ENCODE measurements at regions not wholly inside any gene's neighbourhood (a gene's known extent, or its start where the extent isn't known, plus 50 kb on each side); places are given as distances from the start of the nearest gene placed in this dataset.

DNA sequence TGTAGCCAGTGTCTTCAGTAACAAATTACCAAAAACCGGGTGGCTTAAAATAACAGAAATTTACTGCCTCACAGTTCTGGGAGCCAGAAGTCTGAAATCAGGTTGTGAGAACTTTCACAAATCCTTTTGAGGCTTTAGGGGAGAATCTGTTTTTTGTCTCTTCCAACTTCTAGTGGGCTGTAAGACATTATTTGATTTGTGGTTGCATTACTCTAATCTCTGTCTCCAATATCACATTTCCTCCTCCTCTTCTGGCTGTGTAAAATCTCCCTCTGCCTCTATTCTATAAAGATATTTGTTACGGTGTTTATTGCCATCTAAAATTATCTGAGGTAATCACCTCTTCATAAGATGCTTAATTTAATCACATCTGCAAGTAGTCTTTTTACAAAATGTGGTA, 1039.6 kb upstream of the LRRN3 start:
- no peak overlapping the region for H2AK5ac ChIP-seq (ENCODE audit: low read depth, low read length)
- H2AFZ ChIP-seq (replicated peaks; ENCODE audit: low read length, poor library complexity), result no peak overlapping the region
- H2BK15ac ChIP-seq (ENCODE audit: low read depth, low read length), result no peak overlapping the region
- CTCF ChIA-PET, result no interaction called here
- no peak overlapping the region for H3K4me2 ChIP-seq (ENCODE audit: low read depth, low read length)
- H3K27ac ChIP-seq (ENCODE audit: insufficient read depth, low read length), result no peak overlapping the region
- H4K5ac ChIP-seq (ENCODE audit: low read depth, low read length), result no peak overlapping the region
- no peak for TF ChIP-seq MAZ (IDR thresholded peaks at IDR 0.05; ENCODE audit: borderline replicate concordance, low read depth, low read length)
- no peak for TF ChIP-seq RAD21 (IDR thresholded peaks at IDR 0.05; ENCODE audit: low read length)
- no peak for TF ChIP-seq MAFK (IDR thresholded peaks at IDR 0.05; ENCODE audit: low read depth, low read length)
- TF ChIP-seq, protein P1, sequence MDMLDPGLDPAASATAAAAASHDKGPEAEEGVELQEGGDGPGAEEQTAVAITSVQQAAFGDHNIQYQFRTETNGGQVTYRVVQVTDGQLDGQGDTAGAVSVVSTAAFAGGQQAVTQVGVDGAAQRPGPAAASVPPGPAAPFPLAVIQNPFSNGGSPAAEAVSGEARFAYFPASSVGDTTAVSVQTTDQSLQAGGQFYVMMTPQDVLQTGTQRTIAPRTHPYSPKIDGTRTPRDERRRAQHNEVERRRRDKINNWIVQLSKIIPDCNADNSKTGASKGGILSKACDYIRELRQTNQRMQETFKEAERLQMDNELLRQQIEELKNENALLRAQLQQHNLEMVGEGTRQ (IDR thresholded peaks at IDR 0.05; ENCODE audit: low read depth, low read length), result no peak
- TF ChIP-seq POLR2A (IDR thresholded peaks at IDR 0.05; ENCODE audit: low read depth, low read length), result no peak
- TF ChIP-seq, protein P2, sequence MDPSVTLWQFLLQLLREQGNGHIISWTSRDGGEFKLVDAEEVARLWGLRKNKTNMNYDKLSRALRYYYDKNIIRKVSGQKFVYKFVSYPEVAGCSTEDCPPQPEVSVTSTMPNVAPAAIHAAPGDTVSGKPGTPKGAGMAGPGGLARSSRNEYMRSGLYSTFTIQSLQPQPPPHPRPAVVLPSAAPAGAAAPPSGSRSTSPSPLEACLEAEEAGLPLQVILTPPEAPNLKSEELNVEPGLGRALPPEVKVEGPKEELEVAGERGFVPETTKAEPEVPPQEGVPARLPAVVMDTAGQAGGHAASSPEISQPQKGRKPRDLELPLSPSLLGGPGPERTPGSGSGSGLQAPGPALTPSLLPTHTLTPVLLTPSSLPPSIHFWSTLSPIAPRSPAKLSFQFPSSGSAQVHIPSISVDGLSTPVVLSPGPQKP (IDR thresholded peaks at IDR 0.05; ENCODE audit: borderline replicate concordance, low read depth, low read length), result no peak
- no peak for TF ChIP-seq RCOR1 (IDR thresholded peaks at IDR 0.05; ENCODE audit: insufficient replicate concordance, low read length)
- no peak for TF ChIP-seq SMC3 (IDR thresholded peaks at IDR 0.05; ENCODE audit: low read depth, low read length)
- no peak for TF ChIP-seq FOS (IDR thresholded peaks at IDR 0.05; ENCODE audit: low read depth, low read length)
- TF ChIP-seq, protein P3, sequence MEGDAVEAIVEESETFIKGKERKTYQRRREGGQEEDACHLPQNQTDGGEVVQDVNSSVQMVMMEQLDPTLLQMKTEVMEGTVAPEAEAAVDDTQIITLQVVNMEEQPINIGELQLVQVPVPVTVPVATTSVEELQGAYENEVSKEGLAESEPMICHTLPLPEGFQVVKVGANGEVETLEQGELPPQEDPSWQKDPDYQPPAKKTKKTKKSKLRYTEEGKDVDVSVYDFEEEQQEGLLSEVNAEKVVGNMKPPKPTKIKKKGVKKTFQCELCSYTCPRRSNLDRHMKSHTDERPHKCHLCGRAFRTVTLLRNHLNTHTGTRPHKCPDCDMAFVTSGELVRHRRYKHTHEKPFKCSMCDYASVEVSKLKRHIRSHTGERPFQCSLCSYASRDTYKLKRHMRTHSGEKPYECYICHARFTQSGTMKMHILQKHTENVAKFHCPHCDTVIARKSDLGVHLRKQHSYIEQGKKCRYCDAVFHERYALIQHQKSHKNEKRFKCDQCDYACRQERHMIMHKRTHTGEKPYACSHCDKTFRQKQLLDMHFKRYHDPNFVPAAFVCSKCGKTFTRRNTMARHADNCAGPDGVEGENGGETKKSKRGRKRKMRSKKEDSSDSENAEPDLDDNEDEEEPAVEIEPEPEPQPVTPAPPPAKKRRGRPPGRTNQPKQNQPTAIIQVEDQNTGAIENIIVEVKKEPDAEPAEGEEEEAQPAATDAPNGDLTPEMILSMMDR (conservative IDR thresholded peaks at IDR 0.05; ENCODE audit: low read depth, low read length), result no peak
- no peak for TF ChIP-seq RFX5 (IDR thresholded peaks at IDR 0.05; ENCODE audit: low read depth, low read length)
- no peak overlapping the region for H4K8ac ChIP-seq (ENCODE audit: low read depth in 2 of 2, low read length in 2 of 2)
- DNase-seq (no peak), ATAC-seq (ENCODE audit: low read depth) (no peak)
- H3K14ac ChIP-seq (replicated peaks; ENCODE audit: low read depth, low read length), result no peak overlapping the region
- intact Hi-C loops (cut with micrococcal nuclease), result no loop called here
- no peaks in the 10 kb centered on the region for H3K9me3 ChIP-seq (ENCODE audit: control insufficient read depth, insufficient read depth, low read length)
- no peaks in the 10 kb centered on the region for H4K20me1 ChIP-seq (ENCODE audit: insufficient read depth, low read length)
- no CpG with 5 or more reads among the region's 2 CpGs for WGBS, 2 experiments (ENCODE audit: extremely low coverage in 2 of 2, insufficient read length in 1 of 2)
- no peak overlapping the region for H3K4ac ChIP-seq (ENCODE audit: low read depth, low read length)
- no peaks in the 10 kb centered on the region for H3K79me1 ChIP-seq (ENCODE audit: low read depth in 1 of 2, low read length in 2 of 2)
- no peaks in the 10 kb centered on the region for H3K4me1 ChIP-seq (ENCODE audit: control insufficient read depth, insufficient read depth, low read length)
- dilution Hi-C loops (cut with HindIII; ENCODE audit: low sequenced_read_pairs, unreplicated experiment), result no loop called here
- no peak overlapping the region for H3K18ac ChIP-seq (ENCODE audit: low read depth, low read length)
- no peak overlapping the region for H2BK20ac ChIP-seq (ENCODE audit: low read depth, low read length)
- H3K27me3 ChIP-seq (ENCODE audit: control insufficient read depth, insufficient read depth, low read length), result no peaks in the 10 kb centered on the region
- H3K4me3 ChIP-seq (ENCODE audit: insufficient read depth, low read depth, low read length), result no peak overlapping the region
- POLR2A ChIA-PET (ENCODE audit: unreplicated experiment), result no interaction called here
- H3K9me1 ChIP-seq (ENCODE audit: insufficient read depth, low read length), result no peaks in the 10 kb centered on the region
- H3K23ac ChIP-seq (ENCODE audit: low read depth, low read length), result no peak overlapping the region
- no peaks in the 10 kb centered on the region for H3K36me3 ChIP-seq (ENCODE audit: control insufficient read depth, insufficient read depth, low read length)
- no peak overlapping the region for H4K91ac ChIP-seq (ENCODE audit: insufficient read depth, low read depth, low read length)
- no peak overlapping the region for H3K9ac ChIP-seq (ENCODE audit: low read depth, low read length)
- no peak overlapping the region for H2BK120ac ChIP-seq (ENCODE audit: low read depth, low read length)
- H2BK5ac ChIP-seq (ENCODE audit: low read depth, low read length, poor library complexity, severe bottlenecking), result no peak overlapping the region
- in situ Hi-C loops (cut with MboI; ENCODE audit: low sequenced_read_pairs), result no loop called here
- BruUV-seq (replicated peaks), result no TSS peak
- no peak overlapping the region for H2AK9ac ChIP-seq (replicated peaks; ENCODE audit: low read depth, low read length, poor library complexity)
- no peak overlapping the region for H3K56ac ChIP-seq (ENCODE audit: extremely low read depth, insufficient read depth, low read length)
